GM12892 (cell line): ENCODE measurements at regions not wholly inside any gene's neighbourhood (a gene's known extent, or its start where the extent isn't known, plus 50 kb on each side); places are given as distances from the start of the nearest gene placed in this dataset.

Source experiments
- POLR2A ChIP-seq: IDR thresholded peaks from 2 replicates; pipeline ENCODE4 v1.6.1; 2011; ENCODE audit warnings: low read depth, low read length, control low read depth
- POLR2AphosphoS5 ChIP-seq: IDR thresholded peaks from 2 replicates; pipeline ENCODE4 v1.6.1; 2011; ENCODE audit warnings: low read depth, low read length, control low read depth
- TAF1 ChIP-seq: IDR thresholded peaks from 2 replicates; pipeline ENCODE4 v1.6.1; 2011; ENCODE audit warnings: low read depth, mild to moderate bottlenecking, control low read depth, low read length, borderline replicate concordance

DNA sequence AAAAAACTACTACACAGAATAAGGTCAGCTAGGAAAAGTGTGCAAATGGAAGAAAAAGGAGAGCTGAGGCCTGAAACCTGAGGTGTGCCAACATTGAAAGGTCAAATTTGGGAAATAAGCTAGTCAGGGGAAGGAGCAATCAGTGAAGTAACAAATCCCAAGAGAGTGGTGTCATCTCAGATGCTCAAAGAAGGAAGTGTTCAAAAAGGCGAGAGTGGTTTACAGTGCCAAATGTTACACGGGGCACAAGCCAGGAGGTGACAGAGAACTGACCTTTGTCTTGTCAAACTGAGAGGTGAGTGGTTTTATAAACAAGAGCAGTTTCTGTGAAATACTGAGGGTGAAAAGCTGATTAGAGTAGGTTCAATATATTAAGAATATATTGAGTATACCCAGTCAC, 83.0 kb upstream of the TCF21 start:
- TF ChIP-seq POLR2A (no peak), POLR2AphosphoS5 (no peak), TAF1 (no peak)
